ENCODE measurements at regions not wholly inside any gene's neighbourhood (a gene's known extent, or its start where the extent isn't known, plus 50 kb on each side); places are given as distances from the start of the nearest gene placed in this dataset.

GRCh38 chr6:54009052-54009654 is 102.1 kb upstream of the MLIP start:
- DNase-seq (ENCODE audit: low spot score) = no peak

GRCh38 chr6:54010340-54011276 is 100.6 kb upstream of the MLIP start:
- no peak for DNase-seq (ENCODE audit: low spot score)

- no peak for DNase-seq (ENCODE audit: low spot score)
These were observed 100.0 kb upstream of the MLIP start for GRCh38 chr6:54011277-54011648.

- no peak for DNase-seq (ENCODE audit: low spot score)
These were observed 97.3 kb upstream of the MLIP start for GRCh38 chr6:54013966-54014365.

GRCh38 chr6:54014440-54014839 is 96.8 kb upstream of the MLIP start:
- no peak for DNase-seq (ENCODE audit: low spot score)

GRCh38 chr6:54017877-54018276 is 93.4 kb upstream of the MLIP start:
- no peak for DNase-seq (ENCODE audit: low spot score)

- no peak for DNase-seq (ENCODE audit: low spot score)
These were observed 92.5 kb upstream of the MLIP start for GRCh38 chr6:54018722-54019121.

GRCh38 chr6:54019860-54020259 is 91.4 kb upstream of the MLIP start:
- no peak for DNase-seq (ENCODE audit: low spot score)

- DNase-seq (ENCODE audit: low spot score) = no peak
These were observed 90.9 kb upstream of the MLIP start for GRCh38 chr6:54020334-54020733.

- DNase-seq (ENCODE audit: low spot score) = no peak
These were observed 84.4 kb upstream of the MLIP start for GRCh38 chr6:54026652-54027400.

GRCh38 chr6:54028170-54028569 is 83.1 kb upstream of the MLIP start:
- DNase-seq (ENCODE audit: low spot score) = no peak

- DNase-seq (ENCODE audit: low spot score) = no peak
These were observed 82.1 kb upstream of the MLIP start for GRCh38 chr6:54029187-54029586.

- DNase-seq (ENCODE audit: low spot score) = no peak
These were observed 80.1 kb upstream of the MLIP start for GRCh38 chr6:54031169-54031568.

- no peak for DNase-seq (ENCODE audit: low spot score)
These were observed 73.9 kb upstream of the MLIP start for GRCh38 chr6:54037277-54037779.

GRCh38 chr6:54040545-54040944 is 70.7 kb upstream of the MLIP start:
- no peak for DNase-seq (ENCODE audit: low spot score)

GRCh38 chr6:54041239-54041638 is 70.0 kb upstream of the MLIP start:
- no peak for DNase-seq (ENCODE audit: low spot score)

GRCh38 chr6:54043360-54043759 is 67.9 kb upstream of the MLIP start:
- no peak for DNase-seq (ENCODE audit: low spot score)

- DNase-seq (ENCODE audit: low spot score) = no peak
These were observed 67.2 kb upstream of the MLIP start for GRCh38 chr6:54044059-54044458.

- DNase-seq (ENCODE audit: low spot score) = no peak
These were observed 62.5 kb upstream of the MLIP start for GRCh38 chr6:54048782-54049181.

- no peak for DNase-seq (ENCODE audit: low spot score)
These were observed 60.5 kb upstream of the MLIP start for GRCh38 chr6:54050750-54051149.

GRCh38 chr6:54053881-54054391 is 57.3 kb upstream of the MLIP start:
- DNase-seq (ENCODE audit: low spot score) = no peak

- no peak for DNase-seq (ENCODE audit: low spot score)
These were observed 55.1 kb upstream of the MLIP start for GRCh38 chr6:54056105-54056504.

GRCh38 chr6:54057058-54057457 is 54.2 kb upstream of the MLIP start:
- DNase-seq (ENCODE audit: low spot score) = no peak
